Neural cell (in vitro differentiated cells): ENCODE measurements at regions not wholly inside any gene's neighbourhood (a gene's known extent, or its start where the extent isn't known, plus 50 kb on each side); places are given as distances from the start of the nearest gene placed in this dataset.

ENCODE experiments used
- EP300 ChIP-seq: fragments of 450-650 bp; conservative IDR thresholded peaks from 2 replicates; pipeline ENCODE4 v1.6.1; 2014; ENCODE audit warnings: antibody characterized with exemption, mild to moderate bottlenecking, moderate library complexity; ENCODE audit not compliant: poor library complexity, severe bottlenecking
- EZH2 ChIP-seq: fragments of 200-600, 300-800 bp; shearing (Covaris generic), sonication (generic); IDR thresholded peaks from 2 replicates; pipeline ENCODE4 v1.6.1; 2014; ENCODE audit warnings: antibody characterized with exemption, low read length, borderline replicate concordance, mild to moderate bottlenecking; ENCODE audit not compliant: insufficient read depth, poor library complexity, severe bottlenecking
- POLR2AphosphoS5 ChIP-seq: IDR thresholded peaks from 2 replicates; pipeline ENCODE4 v1.6.1; 2012
- SMC3 ChIP-seq: fragments of 450-650 bp; conservative IDR thresholded peaks from 2 replicates; pipeline ENCODE4 v1.6.1; 2014; ENCODE audit warnings: antibody characterized with exemption, mild to moderate bottlenecking, moderate library complexity; ENCODE audit not compliant: poor library complexity
- TAF1 ChIP-seq: IDR thresholded peaks from 2 replicates; pipeline ENCODE4 v1.6.1; 2012; ENCODE audit warnings: low read depth
- TF ChIP-seq, protein P1 (sequence below): fragments of 450-650 bp; IDR thresholded peaks from 2 replicates; pipeline ENCODE4 v1.5.1; 2014; ENCODE audit warnings: antibody characterized with exemption, mild to moderate bottlenecking, moderate library complexity; ENCODE audit not compliant: poor library complexity, severe bottlenecking
- TF ChIP-seq, protein P2 (sequence below): IDR thresholded peaks from 2 replicates; pipeline ENCODE4 v1.6.1; 2012; ENCODE audit warnings: borderline replicate concordance

DNA sequence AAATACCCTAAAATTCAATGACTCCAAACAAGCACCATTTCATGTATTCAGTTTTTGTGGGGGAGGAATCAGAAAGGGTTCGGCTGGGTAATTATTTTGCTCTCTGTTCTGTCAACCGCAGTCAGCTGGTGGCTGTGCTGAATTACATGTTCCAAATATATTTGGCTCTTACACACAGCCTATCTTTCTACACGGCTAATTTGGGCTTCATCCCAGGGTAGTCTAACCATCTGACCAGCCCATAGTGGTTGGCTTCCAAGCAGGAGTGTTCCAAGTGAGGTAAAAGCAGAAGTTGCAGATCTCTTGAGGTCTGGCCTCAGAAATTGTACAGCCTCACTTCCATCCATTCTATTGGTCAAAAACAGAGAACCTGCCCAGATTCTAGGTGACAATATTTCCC lies 760.8 kb upstream of the SEMA6D start:
- no peak for TF ChIP-seq EP300
- TF ChIP-seq, protein P1, sequence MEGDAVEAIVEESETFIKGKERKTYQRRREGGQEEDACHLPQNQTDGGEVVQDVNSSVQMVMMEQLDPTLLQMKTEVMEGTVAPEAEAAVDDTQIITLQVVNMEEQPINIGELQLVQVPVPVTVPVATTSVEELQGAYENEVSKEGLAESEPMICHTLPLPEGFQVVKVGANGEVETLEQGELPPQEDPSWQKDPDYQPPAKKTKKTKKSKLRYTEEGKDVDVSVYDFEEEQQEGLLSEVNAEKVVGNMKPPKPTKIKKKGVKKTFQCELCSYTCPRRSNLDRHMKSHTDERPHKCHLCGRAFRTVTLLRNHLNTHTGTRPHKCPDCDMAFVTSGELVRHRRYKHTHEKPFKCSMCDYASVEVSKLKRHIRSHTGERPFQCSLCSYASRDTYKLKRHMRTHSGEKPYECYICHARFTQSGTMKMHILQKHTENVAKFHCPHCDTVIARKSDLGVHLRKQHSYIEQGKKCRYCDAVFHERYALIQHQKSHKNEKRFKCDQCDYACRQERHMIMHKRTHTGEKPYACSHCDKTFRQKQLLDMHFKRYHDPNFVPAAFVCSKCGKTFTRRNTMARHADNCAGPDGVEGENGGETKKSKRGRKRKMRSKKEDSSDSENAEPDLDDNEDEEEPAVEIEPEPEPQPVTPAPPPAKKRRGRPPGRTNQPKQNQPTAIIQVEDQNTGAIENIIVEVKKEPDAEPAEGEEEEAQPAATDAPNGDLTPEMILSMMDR = no peak
- no peak for TF ChIP-seq EZH2
- TF ChIP-seq, protein P2, sequence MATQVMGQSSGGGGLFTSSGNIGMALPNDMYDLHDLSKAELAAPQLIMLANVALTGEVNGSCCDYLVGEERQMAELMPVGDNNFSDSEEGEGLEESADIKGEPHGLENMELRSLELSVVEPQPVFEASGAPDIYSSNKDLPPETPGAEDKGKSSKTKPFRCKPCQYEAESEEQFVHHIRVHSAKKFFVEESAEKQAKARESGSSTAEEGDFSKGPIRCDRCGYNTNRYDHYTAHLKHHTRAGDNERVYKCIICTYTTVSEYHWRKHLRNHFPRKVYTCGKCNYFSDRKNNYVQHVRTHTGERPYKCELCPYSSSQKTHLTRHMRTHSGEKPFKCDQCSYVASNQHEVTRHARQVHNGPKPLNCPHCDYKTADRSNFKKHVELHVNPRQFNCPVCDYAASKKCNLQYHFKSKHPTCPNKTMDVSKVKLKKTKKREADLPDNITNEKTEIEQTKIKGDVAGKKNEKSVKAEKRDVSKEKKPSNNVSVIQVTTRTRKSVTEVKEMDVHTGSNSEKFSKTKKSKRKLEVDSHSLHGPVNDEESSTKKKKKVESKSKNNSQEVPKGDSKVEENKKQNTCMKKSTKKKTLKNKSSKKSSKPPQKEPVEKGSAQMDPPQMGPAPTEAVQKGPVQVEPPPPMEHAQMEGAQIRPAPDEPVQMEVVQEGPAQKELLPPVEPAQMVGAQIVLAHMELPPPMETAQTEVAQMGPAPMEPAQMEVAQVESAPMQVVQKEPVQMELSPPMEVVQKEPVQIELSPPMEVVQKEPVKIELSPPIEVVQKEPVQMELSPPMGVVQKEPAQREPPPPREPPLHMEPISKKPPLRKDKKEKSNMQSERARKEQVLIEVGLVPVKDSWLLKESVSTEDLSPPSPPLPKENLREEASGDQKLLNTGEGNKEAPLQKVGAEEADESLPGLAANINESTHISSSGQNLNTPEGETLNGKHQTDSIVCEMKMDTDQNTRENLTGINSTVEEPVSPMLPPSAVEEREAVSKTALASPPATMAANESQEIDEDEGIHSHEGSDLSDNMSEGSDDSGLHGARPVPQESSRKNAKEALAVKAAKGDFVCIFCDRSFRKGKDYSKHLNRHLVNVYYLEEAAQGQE = no peak
- TF ChIP-seq TAF1 = no peak
- no peak for TF ChIP-seq SMC3
- no peak for TF ChIP-seq POLR2AphosphoS5
